ENCODE measurements at regions not wholly inside any gene's neighbourhood (a gene's known extent, or its start where the extent isn't known, plus 50 kb on each side); places are given as distances from the start of the nearest gene placed in this dataset.

- H3K9me3 Mint-ChIP-seq, result no peaks in the 10 kb centered on the region
- Histone ChIP-seq H3K4me1 (no peaks in the 10 kb centered on the region), H4K20me1 (ENCODE audit: low read depth) (no peaks in the 10 kb centered on the region), H3K27me3 (no peaks in the 10 kb centered on the region), H3K4me2 (no peak overlapping the region), H2AFZ (replicated peaks) (no peak overlapping the region), H3K79me2 (ENCODE audit: low read depth) (no peaks in the 10 kb centered on the region), H3K4me3 (no peak overlapping the region), H3K36me3 (no peaks in the 10 kb centered on the region), H3F3A (ENCODE audit: low read depth) (no peaks in the 10 kb centered on the region), H3K27ac (no peak overlapping the region), H3K9me3 (ENCODE audit: low read depth) (no peaks in the 10 kb centered on the region), H3K9ac (no peak overlapping the region)
- no peaks in the 10 kb centered on the region for H3K27me3 Mint-ChIP-seq (ENCODE audit: insufficient read depth, low read depth)
- H3K4me3 Mint-ChIP-seq, result no peak overlapping the region
- H3K27ac Mint-ChIP-seq, result no peak overlapping the region
- peak; percentile 26 for DNase-seq (ENCODE audit: low spot score)
- TF ChIP-seq CTCF (IDR thresholded peaks at IDR 0.05) (peak; percentile 58), EZH2phosphoT487 (IDR thresholded peaks at IDR 0.05) (no peak), EZH2 (IDR thresholded peaks at IDR 0.05) (no peak)
- no peaks in the 10 kb centered on the region for H3K4me1 Mint-ChIP-seq
- H3K36me3 Mint-ChIP-seq, result no peaks in the 10 kb centered on the region
Observed at GRCh38 chr7:115356139-115356746, 434.3 kb downstream of the MDFIC start.

GRCh38 chr7:115354925-115355324 lies 433.0 kb downstream of the MDFIC start:
- Mint-ChIP-seq H3K27me3 (ENCODE audit: insufficient read depth, low read depth) (no peaks in the 10 kb centered on the region), H3K4me3 (no peak overlapping the region), H3K36me3 (no peaks in the 10 kb centered on the region), H3K9me3 (no peaks in the 10 kb centered on the region), H3K4me1 (no peaks in the 10 kb centered on the region), H3K27ac (no peak overlapping the region)
- Histone ChIP-seq H3K9ac (no peak overlapping the region), H3F3A (ENCODE audit: low read depth) (no peaks in the 10 kb centered on the region), H3K27me3 (no peaks in the 10 kb centered on the region), H3K9me3 (ENCODE audit: low read depth) (no peaks in the 10 kb centered on the region), H3K36me3 (no peaks in the 10 kb centered on the region), H4K20me1 (ENCODE audit: low read depth) (no peaks in the 10 kb centered on the region), H3K4me2 (no peak overlapping the region), H3K4me1 (no peaks in the 10 kb centered on the region), H3K4me3 (no peak overlapping the region), H2AFZ (replicated peaks) (no peak overlapping the region), H3K79me2 (ENCODE audit: low read depth) (no peaks in the 10 kb centered on the region), H3K27ac (no peak overlapping the region)
- TF ChIP-seq EZH2phosphoT487 (IDR thresholded peaks at IDR 0.05) (no peak), EZH2 (IDR thresholded peaks at IDR 0.05) (no peak), CTCF (IDR thresholded peaks at IDR 0.05) (no peak)
- no peak for DNase-seq (ENCODE audit: low spot score)

- H3K4me1 ChIP-seq, result no peaks in the 10 kb centered on the region
Observed at GRCh38 chr7:115352375-115352774, 430.5 kb downstream of the MDFIC start.

More at GRCh38 chr7:115352375-115352774, 430.5 kb downstream of the MDFIC start:
- Histone ChIP-seq H3K4me3 (no peak overlapping the region), H3K4me2 (no peak overlapping the region), H3F3A (ENCODE audit: low read depth) (no peaks in the 10 kb centered on the region), H3K27ac (no peak overlapping the region), H3K9me3 (ENCODE audit: low read depth) (no peaks in the 10 kb centered on the region), H4K20me1 (ENCODE audit: low read depth) (no peaks in the 10 kb centered on the region), H3K36me3 (no peaks in the 10 kb centered on the region), H2AFZ (replicated peaks) (no peak overlapping the region), H3K27me3 (no peaks in the 10 kb centered on the region), H3K79me2 (ENCODE audit: low read depth) (no peaks in the 10 kb centered on the region), H3K9ac (no peak overlapping the region)
- TF ChIP-seq EZH2 (IDR thresholded peaks at IDR 0.05) (no peak), CTCF (IDR thresholded peaks at IDR 0.05) (no peak)
- DNase-seq (ENCODE audit: low spot score), result no peak
- no peaks in the 10 kb centered on the region for H3K27me3 Mint-ChIP-seq (ENCODE audit: insufficient read depth, low read depth)
- no peak overlapping the region for H3K4me3 Mint-ChIP-seq
- no peaks in the 10 kb centered on the region for H3K4me1 Mint-ChIP-seq
- H3K9me3 Mint-ChIP-seq, result no peaks in the 10 kb centered on the region
- no peak overlapping the region for H3K27ac Mint-ChIP-seq
- H3K36me3 Mint-ChIP-seq, result no peaks in the 10 kb centered on the region
